ENCODE measurements at regions not wholly inside any gene's neighbourhood (a gene's known extent, or its start where the extent isn't known, plus 50 kb on each side); places are given as distances from the start of the nearest gene placed in this dataset.

- DNase-seq: no peak
Observed at GRCh38 chr9:129410226-129410625, 210.7 kb downstream of the C9orf50 start.

- DNase-seq: no peak
Observed at GRCh38 chr9:129408535-129409215, 212.2 kb downstream of the C9orf50 start.

GRCh38 chr9:129407905-129408452 is 212.9 kb downstream of the C9orf50 start:
- no peak for DNase-seq

- no peak for DNase-seq
Observed at GRCh38 chr9:129406278-129407225, 214.3 kb downstream of the C9orf50 start.

GRCh38 chr9:129405827-129406213 is 215.1 kb downstream of the C9orf50 start:
- DNase-seq: no peak

GRCh38 chr9:129405089-129405826 is 215.6 kb downstream of the C9orf50 start:
- DNase-seq: no peak

GRCh38 chr9:129404621-129405020 is 216.3 kb downstream of the C9orf50 start:
- DNase-seq: no peak

GRCh38 chr9:129403779-129404620 is 216.9 kb downstream of the C9orf50 start:
- DNase-seq: no peak

GRCh38 chr9:129402931-129403778 is 217.7 kb downstream of the C9orf50 start:
- DNase-seq: no peak

- DNase-seq: no peak
Observed at GRCh38 chr9:129402371-129402739, 218.5 kb downstream of the C9orf50 start.

- no peak for DNase-seq
Observed at GRCh38 chr9:129401623-129402370, 219.1 kb downstream of the C9orf50 start.

GRCh38 chr9:129400971-129401622 is 219.8 kb downstream of the C9orf50 start:
- DNase-seq: no peak

GRCh38 chr9:129400001-129400970 is 220.6 kb downstream of the C9orf50 start:
- DNase-seq: no peak

GRCh38 chr9:129399634-129399990 is 221.3 kb downstream of the C9orf50 start:
- no peak for DNase-seq

GRCh38 chr9:129398961-129399633 is 221.0 kb upstream of the IER5L start:
- DNase-seq: no peak

- DNase-seq: no peak
Observed at GRCh38 chr9:129398101-129398960, 220.3 kb upstream of the IER5L start.

GRCh38 chr9:129397335-129397734 is 219.3 kb upstream of the IER5L start:
- DNase-seq: no peak

Data from stimulated activated CD4-positive, alpha-beta T cell treated with anti-CD3 and anti-CD28 coated beads, Interleukin-4, amount 100 ng/mL, for 24 hours (primary cell).